Osteocyte (in vitro differentiated cells): ENCODE measurements at regions not wholly inside any gene's neighbourhood (a gene's known extent, or its start where the extent isn't known, plus 50 kb on each side); places are given as distances from the start of the nearest gene placed in this dataset.
A peak's percentile ranks its signal among the peaks of the same experiment; 100 is the strongest.

ENCODE experiments used
- DNase-seq: peaks from one replicate; pipeline ENCODE4 v3.0.0; 2021; ENCODE audit warnings: mixed read lengths; ENCODE audit not compliant: unreplicated experiment; ENCODE audit errors: extremely low spot score
- H3K27ac Mint-ChIP-seq: one replicate; pipeline ENCODE4 v1.8.0; 2021; ENCODE audit warnings: mild to moderate bottlenecking, mixed read lengths; ENCODE audit not compliant: unreplicated experiment
- H3K27me3 Mint-ChIP-seq: one replicate; pipeline ENCODE4 v1.8.0; 2021; ENCODE audit warnings: mixed read lengths; ENCODE audit not compliant: unreplicated experiment
- H3K36me3 Mint-ChIP-seq: one replicate; pipeline ENCODE4 v1.8.0; 2021; ENCODE audit warnings: mixed read lengths; ENCODE audit not compliant: unreplicated experiment
- H3K4me1 Mint-ChIP-seq: one replicate; pipeline ENCODE4 v1.8.0; 2021; ENCODE audit warnings: mixed read lengths; ENCODE audit not compliant: unreplicated experiment
- H3K4me3 Mint-ChIP-seq: one replicate; pipeline ENCODE4 v1.8.0; 2021; ENCODE audit warnings: mild to moderate bottlenecking, moderate library complexity, mixed read lengths; ENCODE audit not compliant: unreplicated experiment
- H3K9me3 Mint-ChIP-seq: one replicate; pipeline ENCODE4 v1.8.0; 2021; ENCODE audit warnings: mixed read lengths; ENCODE audit not compliant: unreplicated experiment
- TF ChIP-seq, protein P1 (sequence below): fragments of 200-600 bp; sonication (generic); IDR thresholded peaks from 2 replicates; pipeline ENCODE4 v1.5.0; 2021; ENCODE audit warnings: antibody characterized with exemption, mild to moderate bottlenecking, moderate library complexity

DNA sequence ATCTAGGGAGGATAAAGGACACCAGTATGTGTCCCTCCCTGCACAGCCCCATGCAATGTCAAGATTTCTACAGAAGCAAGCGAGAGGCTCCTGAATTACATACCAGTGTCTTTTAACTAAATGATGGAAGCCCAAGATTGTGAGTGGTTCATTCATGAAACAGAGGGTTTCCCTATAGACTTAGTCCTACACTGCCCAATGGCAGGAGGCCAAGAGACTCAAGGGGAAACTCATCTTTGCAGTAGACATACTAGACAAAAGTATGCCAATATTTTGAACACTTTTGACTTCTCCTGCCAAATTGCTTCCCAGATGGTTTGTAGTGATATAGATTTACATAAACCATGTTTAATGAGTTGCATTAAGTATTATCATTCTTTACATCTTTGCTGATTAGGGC is 557.2 kb upstream of the JAG1 start:
- Mint-ChIP-seq H3K4me1 (peaks cover 62% of the 10 kb centered on the region), H3K4me3 (no peak overlapping the region), H3K27me3 (no peaks in the 10 kb centered on the region), H3K9me3 (no peaks in the 10 kb centered on the region), H3K36me3 (no peaks in the 10 kb centered on the region), H3K27ac (no peak overlapping the region)
- DNase-seq = no peak
- TF ChIP-seq, protein P1, sequence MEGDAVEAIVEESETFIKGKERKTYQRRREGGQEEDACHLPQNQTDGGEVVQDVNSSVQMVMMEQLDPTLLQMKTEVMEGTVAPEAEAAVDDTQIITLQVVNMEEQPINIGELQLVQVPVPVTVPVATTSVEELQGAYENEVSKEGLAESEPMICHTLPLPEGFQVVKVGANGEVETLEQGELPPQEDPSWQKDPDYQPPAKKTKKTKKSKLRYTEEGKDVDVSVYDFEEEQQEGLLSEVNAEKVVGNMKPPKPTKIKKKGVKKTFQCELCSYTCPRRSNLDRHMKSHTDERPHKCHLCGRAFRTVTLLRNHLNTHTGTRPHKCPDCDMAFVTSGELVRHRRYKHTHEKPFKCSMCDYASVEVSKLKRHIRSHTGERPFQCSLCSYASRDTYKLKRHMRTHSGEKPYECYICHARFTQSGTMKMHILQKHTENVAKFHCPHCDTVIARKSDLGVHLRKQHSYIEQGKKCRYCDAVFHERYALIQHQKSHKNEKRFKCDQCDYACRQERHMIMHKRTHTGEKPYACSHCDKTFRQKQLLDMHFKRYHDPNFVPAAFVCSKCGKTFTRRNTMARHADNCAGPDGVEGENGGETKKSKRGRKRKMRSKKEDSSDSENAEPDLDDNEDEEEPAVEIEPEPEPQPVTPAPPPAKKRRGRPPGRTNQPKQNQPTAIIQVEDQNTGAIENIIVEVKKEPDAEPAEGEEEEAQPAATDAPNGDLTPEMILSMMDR = no peak

DNA sequence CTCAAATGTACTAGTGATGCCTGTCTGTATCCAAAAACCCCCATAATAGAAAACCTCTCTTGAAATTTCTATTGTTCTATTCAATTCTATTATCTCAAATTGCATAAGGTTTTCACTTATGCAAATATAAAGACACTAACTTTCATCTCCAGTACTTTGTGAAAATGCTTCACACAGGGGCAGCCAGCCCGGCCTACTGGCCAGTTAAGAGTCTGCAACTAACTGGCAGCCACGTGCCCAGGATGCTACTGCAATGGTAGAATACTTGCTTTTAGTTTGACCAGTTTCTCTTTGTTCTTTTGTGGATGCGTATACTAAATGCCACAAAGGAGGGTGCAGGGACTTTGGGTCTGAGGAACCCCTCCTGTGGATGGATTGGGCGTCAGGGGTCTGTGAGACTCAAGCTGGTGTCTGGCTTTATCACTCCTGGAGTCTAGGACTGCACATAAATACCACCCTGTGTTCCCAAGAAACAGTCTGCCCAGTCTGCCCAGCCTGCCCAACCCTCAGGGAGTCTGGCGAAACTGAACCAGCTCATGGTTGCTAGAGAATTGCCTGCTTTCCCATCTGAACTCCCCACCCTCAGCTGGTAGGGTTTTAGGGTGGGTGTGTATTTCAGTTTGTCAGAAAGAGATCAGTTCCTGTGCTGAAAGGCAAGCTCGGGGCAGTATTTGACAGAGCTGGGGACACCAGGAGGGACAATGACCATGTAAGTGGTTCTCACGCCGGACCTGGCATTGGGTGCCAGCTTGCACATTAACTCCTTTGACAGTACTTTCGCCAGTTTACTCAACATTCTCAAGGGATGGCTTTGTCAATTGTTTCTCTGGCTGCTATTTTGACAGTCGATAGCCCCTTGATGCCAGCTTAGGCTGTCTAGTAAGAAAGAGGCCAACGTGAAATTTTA is 558.2 kb upstream of the JAG1 start:
- Mint-ChIP-seq H3K27me3 (no peaks in the 10 kb centered on the region), H3K27ac (no peak overlapping the region), H3K4me1 (peaks cover 60% of the 10 kb centered on the region), H3K36me3 (no peaks in the 10 kb centered on the region), H3K9me3 (no peaks in the 10 kb centered on the region), H3K4me3 (no peak overlapping the region)
- DNase-seq = no peak
- TF ChIP-seq, protein P1 = peak; percentile 25

DNA sequence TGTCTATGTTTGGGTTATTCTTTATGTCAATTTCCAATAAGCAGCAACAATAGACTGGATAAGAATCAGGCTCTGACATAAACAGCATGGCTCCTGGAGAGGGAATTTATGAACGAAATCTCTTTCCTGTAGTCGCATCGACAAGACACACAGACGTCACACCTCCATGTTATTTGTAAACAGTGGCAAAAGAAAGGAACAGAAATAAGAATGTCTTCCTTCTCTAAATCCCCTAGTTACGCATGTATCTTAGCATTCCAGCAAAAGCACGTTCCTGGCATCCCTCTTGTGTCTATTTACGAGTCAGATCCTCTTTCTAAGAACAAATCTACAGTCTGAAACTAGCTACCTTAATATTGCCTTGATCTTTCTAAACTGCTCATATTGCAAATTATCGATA is 559.1 kb upstream of the JAG1 start:
- no peaks in the 10 kb centered on the region for H3K9me3 Mint-ChIP-seq
- H3K4me3 Mint-ChIP-seq = no peak overlapping the region
- H3K36me3 Mint-ChIP-seq = no peaks in the 10 kb centered on the region
- TF ChIP-seq, protein P1 = no peak
- DNase-seq = no peak
- no peak overlapping the region for H3K27ac Mint-ChIP-seq
- H3K4me1 Mint-ChIP-seq = peaks cover 59% of the 10 kb centered on the region
- no peaks in the 10 kb centered on the region for H3K27me3 Mint-ChIP-seq

DNA sequence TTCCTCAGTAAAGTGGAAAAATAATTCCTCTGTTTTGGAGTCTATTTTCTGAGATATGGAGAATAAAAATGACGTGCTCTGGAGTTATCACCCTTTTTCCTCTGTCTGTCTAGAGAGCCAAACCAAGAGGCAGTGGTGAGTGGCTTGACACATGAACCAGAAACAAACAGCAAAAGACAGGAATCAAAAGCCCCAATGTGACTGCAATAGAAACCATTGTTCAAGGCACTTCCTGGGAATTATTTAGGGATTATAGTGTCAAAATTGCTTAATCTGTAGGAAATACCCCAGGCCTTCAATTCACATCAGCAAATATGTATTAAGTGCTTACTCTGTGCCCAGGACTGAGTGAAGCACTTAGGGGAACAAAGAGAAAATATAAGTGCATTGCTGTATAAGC is 560.4 kb upstream of the JAG1 start:
- Mint-ChIP-seq H3K27me3 (no peaks in the 10 kb centered on the region), H3K4me3 (no peak overlapping the region), H3K36me3 (no peaks in the 10 kb centered on the region), H3K27ac (peak overlapping the region; percentile 87), H3K9me3 (peaks cover 3% of the 10 kb centered on the region), H3K4me1 (peaks cover 50% of the 10 kb centered on the region)
- DNase-seq = no peak
- TF ChIP-seq, protein P1 = no peak

DNA sequence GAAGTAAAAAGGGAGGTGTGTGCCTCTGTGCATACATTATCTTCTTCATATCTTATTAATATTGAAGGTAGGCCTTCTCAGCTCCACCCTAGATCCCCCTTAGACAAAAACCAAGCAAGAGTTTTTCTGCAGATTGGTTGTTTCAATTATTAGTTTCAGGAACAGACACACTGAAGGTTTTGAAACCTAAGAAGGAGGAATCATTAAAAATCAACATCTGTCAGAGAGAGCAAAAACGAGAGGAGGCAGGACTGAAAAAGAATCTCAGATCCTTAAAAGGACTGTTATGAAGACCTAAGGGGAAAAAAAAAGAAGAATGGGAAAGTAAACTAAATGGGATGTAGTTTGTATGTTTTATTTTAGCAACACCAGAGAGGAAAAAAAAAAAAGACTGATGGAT is 560.8 kb upstream of the JAG1 start:
- Mint-ChIP-seq H3K4me3 (peak overlapping the region; percentile 10), H3K4me1 (peaks cover 46% of the 10 kb centered on the region), H3K27ac (peak overlapping the region; percentile 87), H3K9me3 (peaks cover 5% of the 10 kb centered on the region), H3K27me3 (no peaks in the 10 kb centered on the region), H3K36me3 (no peaks in the 10 kb centered on the region)
- TF ChIP-seq, protein P1 = no peak
- DNase-seq = no peak
